PC-3 (cell line): ENCODE measurements at regions not wholly inside any gene's neighbourhood (a gene's known extent, or its start where the extent isn't known, plus 50 kb on each side); places are given as distances from the start of the nearest gene placed in this dataset.

Experiments used
- ATAC-seq: fragments of 200-7000 bp; cut with Tn5 transposase; 2 replicates; pipeline ENCODE4 v1.9.1; 2020; ENCODE audit warnings: mild to moderate bottlenecking, moderate library complexity
- BruUV-seq: library from RNA; stranded (reverse); fragments of 400-500 nt; replicated peaks from 2 replicates; lab custom pipeline; 2021; lab: Mats Ljungman, UMichigan
- CTCF ChIA-PET: fragments of 300-600 bp; sonication (Branson Sonifier 250); formaldehyde crosslinking; loops from one replicate; lab custom pipeline; 2022; ENCODE audit warnings: antibody characterized with exemption; lab: Charles Lee
- POLR2A ChIA-PET: fragments of 300-600 bp; sonication (Branson Sonifier 250); formaldehyde crosslinking; loops from one replicate; lab custom pipeline; 2022; ENCODE audit warnings: antibody characterized with exemption; ENCODE audit not compliant: unreplicated experiment; lab: Charles Lee
- DNase-seq: peaks from one replicate; pipeline ENCODE4 v3.0.0-alpha.2; 2015
- H2AFZ ChIP-seq: fragments of 300-600 bp; sonication (generic); 2 replicates; pipeline ENCODE4 v1.6.0; 2016; ENCODE audit warnings: antibody characterized with exemption, low read length
- H3F3A ChIP-seq: fragments of 300-600 bp; sonication (generic); one replicate; pipeline ENCODE4 v1.6.0; 2017; ENCODE audit warnings: antibody characterized with exemption, low read length, control low read depth, mild to moderate bottlenecking; ENCODE audit not compliant: unreplicated experiment
- H3K27ac ChIP-seq: fragments of 300-600 bp; sonication (generic); 2 replicates; pipeline ENCODE4 v1.5.1; 2016; ENCODE audit warnings: mild to moderate bottlenecking, low read length
- H3K27me3 ChIP-seq: fragments of 300-600 bp; sonication (generic); 2 replicates; pipeline ENCODE4 v1.6.1; 2016; ENCODE audit warnings: low read length, mixed read lengths
- H3K36me3 ChIP-seq: fragments of 300-600 bp; sonication (generic); 2 replicates; pipeline ENCODE4 v1.6.1; 2016; ENCODE audit warnings: low read depth, mixed run types, low read length, mixed read lengths
- H3K4me1 ChIP-seq: fragments of 300-600 bp; sonication (generic); 2 replicates; pipeline ENCODE4 v1.5.1; 2016; ENCODE audit warnings: low read length; ENCODE audit not compliant: insufficient read depth
- H3K4me2 ChIP-seq: fragments of 300-600 bp; sonication (generic); 2 replicates; pipeline ENCODE4 v1.6.0; 2016; ENCODE audit warnings: low read length
- H3K4me3 ChIP-seq: fragments of 300-600 bp; sonication (generic); 2 replicates; pipeline ENCODE4 v1.5.1; 2016; ENCODE audit warnings: mild to moderate bottlenecking, low read length, mixed read lengths
- H3K79me2 ChIP-seq: fragments of 300-600 bp; sonication (generic); 2 replicates; pipeline ENCODE4 v1.6.1; 2017; ENCODE audit warnings: low read length, mixed read lengths
- H3K9ac ChIP-seq: fragments of 300-600 bp; sonication (generic); 2 replicates; pipeline ENCODE4 v1.6.0; 2016; ENCODE audit warnings: mild to moderate bottlenecking, low read length
- H3K9me2 ChIP-seq: fragments of 300-600 bp; sonication (generic); replicated peaks from 2 replicates; pipeline ENCODE4 v1.6.1; 2016; ENCODE audit warnings: mixed run types, low read length, mixed read lengths
- H3K9me3 ChIP-seq: fragments of 300-600 bp; sonication (generic); 2 replicates; pipeline ENCODE4 v1.6.1; 2016; ENCODE audit warnings: low read length, mixed read lengths
- H4K20me1 ChIP-seq: fragments of 300-600 bp; sonication (generic); 2 replicates; pipeline ENCODE4 v1.6.1; 2016; ENCODE audit warnings: low read length, mixed read lengths
- CTCF ChIP-seq: fragments of 300-600 bp; sonication (generic); conservative IDR thresholded peaks from 2 replicates; pipeline ENCODE4 v1.5.1; 2017; ENCODE audit warnings: antibody characterized with exemption, low read depth, mild to moderate bottlenecking, low read length
- EZH2 ChIP-seq: fragments of 300-600 bp; sonication (generic); IDR thresholded peaks from one replicate; pipeline ENCODE4 v1.6.1; 2017; ENCODE audit warnings: antibody characterized with exemption, mild to moderate bottlenecking, low read length; ENCODE audit not compliant: unreplicated experiment
- EZH2phosphoT487 ChIP-seq: fragments of 300-600 bp; sonication (generic); IDR thresholded peaks from 2 replicates; pipeline ENCODE4 v1.6.1; 2018; ENCODE audit warnings: mild to moderate bottlenecking, antibody characterized with exemption, low read length, borderline replicate concordance
- intact Hi-C: fragments of 100-400 bp; cut with micrococcal nuclease; formaldehyde crosslinking; loops from 2 replicates; pipeline ENCODE4 v1.9.0; 2023

GRCh38 chr1:4595341-4596225 lies 58.8 kb upstream of the AJAP1 start:
- no TSS peak for BruUV-seq
- H3K36me3 ChIP-seq, result no peaks in the 10 kb centered on the region
- ATAC-seq (no peak), DNase-seq (no peak)
- no peaks in the 10 kb centered on the region for H3K79me2 ChIP-seq
- H4K20me1 ChIP-seq, result no peaks in the 10 kb centered on the region
- H3K4me1 ChIP-seq, result no peaks in the 10 kb centered on the region
- peaks cover 65% of the 10 kb centered on the region for H3K27me3 ChIP-seq
- H3K9me3 ChIP-seq, result no peaks in the 10 kb centered on the region
- H3K4me2 ChIP-seq, result no peak overlapping the region
- no peak overlapping the region for H3K27ac ChIP-seq
- intact Hi-C loops, result no loop called here
- CTCF ChIA-PET, result no interaction called here
- no peak overlapping the region for H2AFZ ChIP-seq
- no peak for TF ChIP-seq CTCF
- TF ChIP-seq EZH2phosphoT487, result no peak
- no peak for TF ChIP-seq EZH2
- POLR2A ChIA-PET, result no interaction called here
- no peak overlapping the region for H3K9ac ChIP-seq
- no peaks in the 10 kb centered on the region for H3K9me2 ChIP-seq
- no peak overlapping the region for H3K4me3 ChIP-seq
- no peaks in the 10 kb centered on the region for H3F3A ChIP-seq

- ChIA-PET CTCF (no interaction called here), POLR2A (no interaction called here)
- no peak overlapping the region for H3K9ac ChIP-seq
- no peak overlapping the region for H2AFZ ChIP-seq
- H3F3A ChIP-seq, result no peaks in the 10 kb centered on the region
- H3K27ac ChIP-seq, result no peak overlapping the region
- no peaks in the 10 kb centered on the region for H3K4me1 ChIP-seq
- intact Hi-C loops, result no loop called here
- peaks cover 66% of the 10 kb centered on the region for H3K27me3 ChIP-seq
- no peaks in the 10 kb centered on the region for H3K9me2 ChIP-seq
- no peak for DNase-seq
- ATAC-seq, result no peak
- no peaks in the 10 kb centered on the region for H4K20me1 ChIP-seq
- H3K4me3 ChIP-seq, result no peak overlapping the region
- no TSS peak for BruUV-seq
- H3K36me3 ChIP-seq, result no peaks in the 10 kb centered on the region
- H3K79me2 ChIP-seq, result no peaks in the 10 kb centered on the region
- TF ChIP-seq EZH2, result no peak
- no peak overlapping the region for H3K4me2 ChIP-seq
- H3K9me3 ChIP-seq, result no peaks in the 10 kb centered on the region
Observed at GRCh38 chr1:4596486-4596885, 57.9 kb upstream of the AJAP1 start.

GRCh38 chr1:4597020-4597419 lies 57.4 kb upstream of the AJAP1 start:
- Histone ChIP-seq H3F3A (no peaks in the 10 kb centered on the region), H3K4me3 (no peak overlapping the region), H2AFZ (no peak overlapping the region), H3K79me2 (no peaks in the 10 kb centered on the region), H3K27me3 (peaks cover 66% of the 10 kb centered on the region), H3K4me2 (no peak overlapping the region), H4K20me1 (no peaks in the 10 kb centered on the region), H3K36me3 (no peaks in the 10 kb centered on the region), H3K9me2 (no peaks in the 10 kb centered on the region), H3K9me3 (no peaks in the 10 kb centered on the region), H3K27ac (no peak overlapping the region), H3K4me1 (no peaks in the 10 kb centered on the region), H3K9ac (no peak overlapping the region)
- intact Hi-C loops, result no loop called here
- ChIA-PET CTCF (no interaction called here), POLR2A (no interaction called here)
- no peak for TF ChIP-seq CTCF
- no peak for TF ChIP-seq EZH2phosphoT487
- no peak for TF ChIP-seq EZH2
- no TSS peak for BruUV-seq
- no peak for DNase-seq
- no peak for ATAC-seq
